RWPE2 (cell line): ENCODE measurements at regions not wholly inside any gene's neighbourhood (a gene's known extent, or its start where the extent isn't known, plus 50 kb on each side); places are given as distances from the start of the nearest gene placed in this dataset.

ENCODE experiments used
- ATAC-seq: fragments of 200-7000 bp; cut with Tn5 transposase; 3 replicates; pipeline ENCODE4 v1.9.1; 2021; ENCODE audit warnings: low read depth
- DNase-seq: peaks from one replicate; pipeline ENCODE4 v3.0.0-alpha.2; 2020; ENCODE audit warnings: low spot score
- H3K27ac ChIP-seq: fragments of 450-650 bp; 2 replicates; pipeline ENCODE4 v1.5.1; 2017; ENCODE audit warnings: mild to moderate bottlenecking; ENCODE audit not compliant: poor library complexity, severe bottlenecking
- H3K27me3 ChIP-seq: fragments of 250-450 bp; sonication (Bioruptor Pico); 2 replicates; pipeline ENCODE4 v1.5.1; 2021; ENCODE audit warnings: mild to moderate bottlenecking, moderate library complexity; ENCODE audit not compliant: insufficient read depth, poor library complexity, severe bottlenecking
- H3K36me3 ChIP-seq: fragments of 250-450 bp; sonication (Bioruptor Pico); 2 replicates; pipeline ENCODE4 v1.5.1; 2020; ENCODE audit warnings: low read depth, mild to moderate bottlenecking, moderate library complexity
- H3K4me1 ChIP-seq: fragments of 250-450 bp; sonication (Bioruptor Pico); 2 replicates; pipeline ENCODE4 v1.5.1; 2021; ENCODE audit warnings: mild to moderate bottlenecking, moderate library complexity; ENCODE audit not compliant: insufficient read depth, poor library complexity, severe bottlenecking
- H3K4me3 ChIP-seq: fragments of 250-450 bp; sonication (Bioruptor Pico); 2 replicates; pipeline ENCODE4 v1.5.1; 2021; ENCODE audit warnings: mild to moderate bottlenecking, moderate library complexity; ENCODE audit not compliant: severe bottlenecking
- H3K9me3 ChIP-seq: fragments of 250-450 bp; sonication (Bioruptor Pico); 2 replicates; pipeline ENCODE4 v1.5.1; 2021; ENCODE audit warnings: mild to moderate bottlenecking, moderate library complexity; ENCODE audit not compliant: severe bottlenecking
- CTCF ChIP-seq: fragments of 450-650 bp; IDR thresholded peaks from one replicate; pipeline ENCODE4 v1.5.1; 2017; ENCODE audit warnings: mild to moderate bottlenecking, moderate library complexity; ENCODE audit not compliant: poor library complexity, severe bottlenecking

DNA sequence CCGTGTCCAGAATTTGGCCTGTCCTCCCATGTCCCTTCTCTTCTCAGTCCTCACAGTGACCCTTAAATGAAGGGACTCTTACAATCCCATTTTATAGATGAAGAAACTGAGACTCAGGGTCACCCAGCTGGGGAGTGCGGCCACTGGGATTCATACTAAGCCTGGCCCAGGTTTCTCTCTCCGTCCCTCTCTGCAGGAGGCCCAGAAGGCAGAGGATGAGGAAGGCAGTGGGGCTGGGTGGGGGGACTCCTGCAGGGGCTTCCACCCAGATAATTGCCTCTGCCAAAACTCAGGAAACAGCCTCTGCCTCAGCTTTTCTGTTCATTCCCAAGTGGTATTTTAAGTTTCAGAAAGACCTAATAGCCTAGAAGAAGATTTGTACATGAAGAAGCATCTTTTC, 299.8 kb downstream of the MATN1 start:
- DNase-seq (peak; percentile 5), ATAC-seq (no peak)
- peaks cover 7% of the 10 kb centered on the region for H3K27me3 ChIP-seq
- TF ChIP-seq CTCF: no peak
- H3K4me1 ChIP-seq: peaks cover 4% of the 10 kb centered on the region
- H3K27ac ChIP-seq: no peak overlapping the region
- H3K36me3 ChIP-seq: no peaks in the 10 kb centered on the region
- H3K9me3 ChIP-seq: peaks cover 4% of the 10 kb centered on the region
- H3K4me3 ChIP-seq: no peak overlapping the region

DNA sequence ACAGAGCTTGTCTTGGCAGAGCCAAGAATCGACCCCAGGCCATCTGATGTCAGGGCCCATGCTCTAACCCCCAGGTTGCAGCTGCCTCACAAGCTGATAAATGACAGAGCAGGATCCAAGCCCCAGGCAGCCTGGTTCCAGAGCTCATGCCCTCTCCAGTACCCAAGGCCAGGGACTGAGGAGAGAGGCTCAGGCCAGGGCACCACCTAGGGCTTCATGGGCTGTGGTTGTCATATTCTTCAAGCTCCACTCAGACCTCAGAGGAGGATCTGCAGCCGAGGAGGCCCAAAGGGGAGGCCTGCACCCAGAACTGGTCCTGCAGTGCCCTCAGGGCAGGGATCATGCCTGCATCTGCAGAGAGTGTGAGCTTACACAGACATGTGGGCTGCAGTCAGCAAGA, 301.1 kb downstream of the MATN1 start:
- Histone ChIP-seq H3K4me3 (no peak overlapping the region), H3K36me3 (no peaks in the 10 kb centered on the region), H3K27me3 (no peaks in the 10 kb centered on the region), H3K27ac (no peak overlapping the region), H3K4me1 (peaks cover 4% of the 10 kb centered on the region), H3K9me3 (no peaks in the 10 kb centered on the region)
- ATAC-seq (no peak), DNase-seq (peak; percentile 24)
- TF ChIP-seq CTCF: no peak

DNA sequence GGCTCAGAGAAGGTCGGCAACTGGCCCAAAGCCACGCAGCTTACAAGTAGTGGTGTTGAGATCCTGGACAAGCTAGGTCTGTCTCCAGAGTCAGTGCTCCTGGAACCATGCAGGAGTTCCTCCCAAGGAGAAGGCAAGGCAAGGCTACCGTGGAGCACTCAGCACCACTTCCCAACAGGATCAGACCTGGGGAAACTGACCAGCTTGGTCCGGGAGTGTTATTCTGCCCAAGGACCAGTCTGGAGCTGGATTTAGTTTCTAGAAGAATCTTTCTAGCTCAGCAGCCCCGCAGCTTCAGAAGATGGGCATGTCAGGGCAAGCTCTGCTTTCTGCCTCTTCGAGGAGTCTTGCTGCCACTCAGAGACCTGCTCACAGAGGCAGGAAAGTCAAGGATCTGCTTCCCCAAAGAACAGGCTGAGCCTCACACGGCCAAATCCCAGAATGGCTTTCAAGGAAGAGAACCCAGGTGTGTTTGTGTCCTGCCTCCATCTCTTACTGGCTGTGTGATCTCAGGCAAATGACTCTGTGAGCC, 302.8 kb downstream of the MATN1 start:
- ATAC-seq: 0 out of 3 replicates have a peak, but pooled peaks have one; percentile 27
- Histone ChIP-seq H3K27me3 (no peaks in the 10 kb centered on the region), H3K36me3 (no peaks in the 10 kb centered on the region), H3K27ac (no peak overlapping the region), H3K4me3 (no peak overlapping the region), H3K9me3 (no peaks in the 10 kb centered on the region), H3K4me1 (peaks cover 4% of the 10 kb centered on the region)
- DNase-seq: peak; percentile 11
- TF ChIP-seq CTCF: no peak

- no peaks in the 10 kb centered on the region for H3K27me3 ChIP-seq
- DNase-seq (peak; percentile 14), ATAC-seq (no peak)
- no peak overlapping the region for H3K27ac ChIP-seq
- no peaks in the 10 kb centered on the region for H3K36me3 ChIP-seq
- H3K9me3 ChIP-seq: no peaks in the 10 kb centered on the region
- H3K4me3 ChIP-seq: no peak overlapping the region
- peaks cover 4% of the 10 kb centered on the region for H3K4me1 ChIP-seq
- no peak for TF ChIP-seq CTCF
Observed at GRCh38 chr1:30419831-30420230, 303.6 kb downstream of the MATN1 start.

DNA sequence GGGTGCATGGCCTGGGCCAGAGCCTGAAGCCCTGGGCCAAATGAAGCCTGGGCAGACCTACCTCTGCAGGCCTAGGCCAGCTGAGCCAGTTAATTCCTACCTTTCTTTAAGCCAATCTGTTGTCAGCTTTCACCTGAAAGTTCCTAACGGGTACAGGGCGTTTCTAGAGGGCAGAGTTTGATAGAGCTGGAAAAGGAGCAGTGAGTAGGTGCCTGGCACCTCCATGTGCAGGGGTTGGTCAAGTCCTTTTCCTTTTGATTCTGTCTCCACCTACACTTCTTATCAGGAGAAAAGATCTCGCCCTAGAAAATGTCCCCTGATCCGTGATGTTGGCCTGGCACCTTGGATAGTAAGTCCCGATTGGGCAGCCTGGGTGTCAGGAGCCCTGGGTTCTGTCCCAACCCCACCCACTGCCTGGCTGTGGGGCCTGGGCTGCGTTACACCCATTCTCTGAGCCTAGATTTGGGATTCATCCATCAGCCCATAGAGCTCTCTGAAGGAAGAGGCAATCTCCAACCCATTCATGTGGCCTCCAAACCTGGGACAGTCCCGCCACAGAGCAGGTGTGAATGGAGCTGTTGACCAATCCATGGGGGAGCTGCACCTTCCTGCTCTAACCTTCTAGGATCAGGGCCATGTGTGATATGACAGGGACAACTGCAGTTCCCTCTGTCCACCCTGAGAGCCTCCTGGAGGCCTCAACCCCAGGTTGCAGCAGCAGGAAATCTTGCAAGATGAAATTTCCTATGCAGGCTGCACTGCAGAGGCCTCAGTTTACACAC, 304.3 kb downstream of the MATN1 start:
- ATAC-seq: no peak
- Histone ChIP-seq H3K4me3 (no peak overlapping the region), H3K27ac (no peak overlapping the region), H3K9me3 (no peaks in the 10 kb centered on the region), H3K4me1 (peaks cover 4% of the 10 kb centered on the region), H3K27me3 (no peaks in the 10 kb centered on the region), H3K36me3 (no peaks in the 10 kb centered on the region)
- DNase-seq: peak; percentile 12
- no peak for TF ChIP-seq CTCF
